GM10248 (cell line): ENCODE measurements at regions not wholly inside any gene's neighbourhood (a gene's known extent, or its start where the extent isn't known, plus 50 kb on each side); places are given as distances from the start of the nearest gene placed in this dataset.

ENCODE experiments used
- CTCF ChIA-PET: fragments of 300-600 bp; sonication (Branson Sonifier 250); formaldehyde crosslinking; extraction: SDS; loops from one replicate; lab custom pipeline; 2021; ENCODE audit warnings: antibody characterized with exemption; lab: Yijun Ruan, JAX
- POLR2A ChIA-PET: fragments of 350-650 bp; sonication (Branson Sonifier 250); formaldehyde crosslinking; extraction: SDS; loops from one replicate; lab custom pipeline; 2020; ENCODE audit warnings: antibody characterized with exemption; lab: Yijun Ruan, JAX
- DNase-seq: peaks from one replicate; pipeline ENCODE4 v3.0.0; 2012; ENCODE audit errors: extremely low spot score
- TF ChIP-seq, protein P1 (sequence below): IDR thresholded peaks from 2 replicates; pipeline ENCODE4 v1.5.1; 2012; ENCODE audit warnings: mild to moderate bottlenecking, low read depth; ENCODE audit errors: extremely low read depth, missing control alignments, control extremely low read depth

DNA sequence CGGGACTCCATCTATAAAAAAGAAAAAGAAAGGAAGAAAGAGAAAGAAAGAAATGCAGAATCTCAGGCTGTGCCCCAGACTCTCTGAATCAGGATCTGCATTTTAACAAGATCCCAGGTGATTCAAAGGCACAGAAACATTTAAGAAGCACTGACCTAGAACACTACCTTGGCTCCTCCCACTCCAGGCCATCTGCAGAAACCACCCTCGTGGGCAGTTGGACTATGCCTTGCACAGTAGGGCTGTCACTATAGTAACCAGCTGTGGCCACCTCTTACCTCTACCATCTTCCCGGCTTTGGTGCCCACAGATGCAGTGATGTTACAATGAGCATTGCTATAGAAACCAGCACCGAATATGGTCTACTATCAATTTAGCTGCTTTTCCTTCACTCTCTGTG is 110.9 kb upstream of the PWP1 start:
- TF ChIP-seq, protein P1, sequence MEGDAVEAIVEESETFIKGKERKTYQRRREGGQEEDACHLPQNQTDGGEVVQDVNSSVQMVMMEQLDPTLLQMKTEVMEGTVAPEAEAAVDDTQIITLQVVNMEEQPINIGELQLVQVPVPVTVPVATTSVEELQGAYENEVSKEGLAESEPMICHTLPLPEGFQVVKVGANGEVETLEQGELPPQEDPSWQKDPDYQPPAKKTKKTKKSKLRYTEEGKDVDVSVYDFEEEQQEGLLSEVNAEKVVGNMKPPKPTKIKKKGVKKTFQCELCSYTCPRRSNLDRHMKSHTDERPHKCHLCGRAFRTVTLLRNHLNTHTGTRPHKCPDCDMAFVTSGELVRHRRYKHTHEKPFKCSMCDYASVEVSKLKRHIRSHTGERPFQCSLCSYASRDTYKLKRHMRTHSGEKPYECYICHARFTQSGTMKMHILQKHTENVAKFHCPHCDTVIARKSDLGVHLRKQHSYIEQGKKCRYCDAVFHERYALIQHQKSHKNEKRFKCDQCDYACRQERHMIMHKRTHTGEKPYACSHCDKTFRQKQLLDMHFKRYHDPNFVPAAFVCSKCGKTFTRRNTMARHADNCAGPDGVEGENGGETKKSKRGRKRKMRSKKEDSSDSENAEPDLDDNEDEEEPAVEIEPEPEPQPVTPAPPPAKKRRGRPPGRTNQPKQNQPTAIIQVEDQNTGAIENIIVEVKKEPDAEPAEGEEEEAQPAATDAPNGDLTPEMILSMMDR = no peak
- no peak for DNase-seq
- POLR2A ChIA-PET = no interaction called here
- CTCF ChIA-PET = interaction anchor here (2.1 kb wide), 1 partner anchor 16 kb away, joined by 4 read pairs; no protein-coding TSS in a partner anchor

DNA sequence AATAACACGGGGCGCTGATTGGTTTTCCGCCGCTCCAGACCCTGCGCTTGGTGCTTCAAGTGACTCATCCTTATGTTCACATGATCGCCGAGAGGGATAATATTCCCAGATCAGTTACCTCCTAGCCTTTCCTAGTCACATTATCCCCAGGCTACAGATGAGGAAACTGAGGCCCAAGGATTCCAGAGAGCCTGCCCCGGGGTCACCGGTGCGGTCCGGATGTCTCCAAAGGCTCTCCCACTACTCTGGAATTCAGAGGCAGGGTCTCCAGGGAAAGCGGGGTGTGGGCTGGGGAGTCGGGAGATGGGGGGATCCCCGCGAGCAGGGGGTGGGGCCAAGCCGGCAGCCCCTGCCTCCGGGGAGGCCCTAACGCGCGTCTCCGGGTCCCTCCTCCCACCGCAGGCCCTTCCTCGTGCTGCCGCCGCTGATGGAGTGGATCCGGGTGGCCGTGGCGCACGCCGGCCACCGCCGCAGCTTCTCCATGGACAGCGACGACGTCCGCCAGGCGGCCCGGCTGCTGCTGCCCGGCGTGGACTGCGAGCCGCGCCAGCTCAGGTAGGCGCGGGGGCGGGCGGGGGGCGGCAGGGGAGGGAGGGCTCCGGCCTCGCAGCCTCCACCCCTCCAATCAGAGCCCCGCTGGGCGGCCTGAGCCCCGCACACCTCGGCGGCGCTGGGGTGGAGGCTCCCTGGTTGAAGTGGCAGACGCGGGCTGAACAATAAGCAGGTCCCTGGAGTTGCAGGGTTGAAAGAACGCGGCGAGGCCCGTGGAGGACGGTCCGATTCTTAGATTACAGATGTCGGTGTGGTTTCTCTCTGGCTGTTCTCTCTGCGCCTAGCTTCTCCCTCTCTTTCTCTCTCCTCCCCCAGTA is 104.6 kb upstream of the PWP1 start:
- DNase-seq = no peak
- CTCF ChIA-PET = interaction anchor here (0.6 kb wide), 1 partner anchor 26 kb away, joined by 3 read pairs; no protein-coding TSS in a partner anchor
- POLR2A ChIA-PET = no interaction called here
- TF ChIP-seq, protein P1 = no peak

DNA sequence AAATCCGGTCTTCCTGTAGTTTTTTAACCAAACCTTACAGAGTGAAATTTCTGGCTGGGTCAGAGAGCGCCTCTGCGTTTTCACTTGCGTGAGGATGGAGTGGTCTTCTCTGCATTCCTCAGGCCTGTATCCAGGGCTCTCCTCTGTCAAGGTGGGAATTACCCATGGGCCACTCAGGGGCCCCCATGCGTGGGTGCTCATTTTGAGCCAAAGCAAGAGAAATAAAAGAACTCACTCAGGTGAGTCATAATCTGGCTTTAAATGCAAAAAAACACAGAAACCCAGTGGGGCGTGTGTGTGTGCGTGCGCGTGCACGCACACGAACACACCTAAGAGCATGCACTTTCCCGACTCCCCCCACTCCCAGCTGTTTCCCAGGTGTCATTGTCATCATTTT is 104.0 kb upstream of the PWP1 start:
- POLR2A ChIA-PET = no interaction called here
- CTCF ChIA-PET = interaction anchor here (4.0 kb wide), 1 partner anchor 25 kb away, joined by 19 read pairs; no protein-coding TSS in a partner anchor
- TF ChIP-seq, protein P1 = no peak
- no peak for DNase-seq

DNA sequence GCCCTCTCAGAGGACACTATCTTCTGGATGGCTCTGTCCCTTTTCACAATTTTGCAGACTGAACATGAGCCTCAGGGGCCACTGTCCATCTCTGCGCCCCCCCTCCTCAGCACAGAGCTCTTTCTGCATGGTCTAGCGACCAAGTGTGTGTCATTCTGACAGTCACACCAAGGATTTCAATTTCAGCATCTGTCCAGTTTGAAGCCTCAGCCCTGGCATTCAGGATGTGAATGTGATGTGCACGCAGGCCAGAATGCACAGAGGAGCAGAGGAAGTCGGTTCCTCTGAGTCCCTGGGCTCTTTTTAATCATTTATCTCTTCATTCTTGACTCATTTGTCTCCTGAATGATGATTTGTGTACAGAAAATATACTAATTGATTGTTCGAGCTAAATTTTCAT is 102.0 kb upstream of the PWP1 start:
- CTCF ChIA-PET = interaction anchor here (1.0 to 4.0 kb wide), 4 partner anchors 11 to 452 kb away, joined by 3 to 19 read pairs (median 8); no protein-coding TSS in a partner anchor
- POLR2A ChIA-PET = no interaction called here
- no peak for DNase-seq
- TF ChIP-seq, protein P1 = no peak

DNA sequence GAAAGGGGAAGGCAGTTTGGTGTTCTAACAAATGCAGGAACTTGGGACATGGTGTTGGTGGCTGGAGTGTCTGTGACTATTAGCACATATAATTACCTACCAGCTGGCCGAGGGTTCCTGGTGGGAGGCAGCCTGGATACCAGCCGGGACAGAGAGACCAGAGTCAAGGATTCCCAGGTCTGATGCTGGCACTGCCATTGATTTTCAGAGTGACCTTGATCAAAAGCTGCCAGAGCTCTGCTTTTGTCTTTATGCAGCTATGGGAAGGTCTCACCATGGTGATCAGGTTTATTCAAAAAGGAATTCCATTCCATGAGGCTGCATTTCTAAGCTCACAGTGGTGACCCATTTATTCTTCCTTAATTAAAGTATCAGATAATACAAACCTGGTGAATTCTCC is 101.0 kb upstream of the PWP1 start:
- ChIA-PET POLR2A (no interaction called here), CTCF (interaction anchor here (1.0 to 4.0 kb wide), 5 partner anchors 10 to 453 kb away, joined by 3 to 19 read pairs (median 8); no protein-coding TSS in a partner anchor)
- DNase-seq = no peak
- TF ChIP-seq, protein P1 = no peak

DNA sequence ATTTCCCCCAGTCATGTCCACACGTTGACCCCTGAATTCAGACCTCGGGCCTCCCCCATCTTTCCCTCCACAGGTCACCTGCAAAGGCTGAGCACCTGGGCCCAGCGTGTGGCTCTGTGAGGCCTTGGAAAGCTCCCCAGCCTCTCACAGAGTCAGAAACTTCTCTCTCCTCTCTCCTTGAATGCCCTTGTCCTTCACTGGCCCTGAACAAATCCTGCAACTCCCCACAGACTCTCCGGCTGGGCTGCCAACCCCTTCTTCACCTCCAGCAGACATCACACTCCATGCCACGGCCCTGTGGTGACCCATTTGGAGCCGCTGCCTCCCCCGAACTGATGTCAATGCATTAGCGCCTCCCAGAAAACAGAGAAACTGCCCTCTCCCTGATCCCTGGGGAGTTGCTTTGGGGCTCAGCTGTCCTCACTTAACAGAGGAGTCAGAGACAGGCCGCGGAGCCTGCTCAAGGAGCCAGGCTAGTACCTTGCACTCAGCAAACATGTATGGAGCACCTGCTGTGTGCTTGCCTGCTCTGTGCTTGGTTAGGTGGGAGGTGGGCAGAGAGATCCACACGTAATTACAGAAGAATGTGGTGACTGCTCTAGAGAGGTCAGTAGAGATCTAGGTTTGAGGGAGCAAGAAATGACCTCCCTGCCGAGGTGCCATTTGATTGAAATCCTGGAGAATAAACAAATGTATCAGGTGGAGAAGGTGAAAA is 99.2 kb upstream of the PWP1 start:
- DNase-seq = no peak
- ChIA-PET POLR2A (no interaction called here), CTCF (interaction anchor here (1.3 to 1.7 kb wide), 4 partner anchors 20 to 454 kb away, joined by 3 to 6 read pairs (median 4); no protein-coding TSS in a partner anchor)
- TF ChIP-seq, protein P1 = no peak
